ENCODE measurements at regions not wholly inside any gene's neighbourhood (a gene's known extent, or its start where the extent isn't known, plus 50 kb on each side); places are given as distances from the start of the nearest gene placed in this dataset.

- WGBS (ENCODE audit: insufficient coverage) = 100% methylated on average over 1 of the region's 4 CpGs
- H3K27ac ChIP-seq (ENCODE audit: low read length in 2 of 2) = no peak overlapping the region
- TF ChIP-seq EZH2 (IDR thresholded peaks at IDR 0.05; ENCODE audit: borderline replicate concordance, insufficient read depth, low read depth, low read length, poor library complexity, severe bottlenecking) (no peak), CTCF (IDR thresholded peaks at IDR 0.05) (no peak)
- H3K27me3 Mint-ChIP-seq = no peaks in the 10 kb centered on the region
- no peak overlapping the region for H3K4me3 ChIP-seq (ENCODE audit: control extremely low read depth in 1 of 5, extremely low read depth in 1 of 5, insufficient read depth in 1 of 5, low read depth in 2 of 5, low read length in 4 of 5)
- ChIA-PET CTCF (no interaction called here), POLR2A (no interaction called here)
- ATAC-seq (ENCODE audit: low read depth) = no peak
- no peaks in the 10 kb centered on the region for H3K36me3 ChIP-seq (replicated peaks in 1 of 2; ENCODE audit: control extremely low read depth in 1 of 2, control insufficient read depth in 1 of 2, extremely low read depth in 1 of 2, insufficient read depth in 2 of 2, low read length in 1 of 2)
- no peak overlapping the region for H2AFZ ChIP-seq (ENCODE audit: insufficient read depth, low read depth, low read length, poor library complexity, severe bottlenecking)
- no peaks in the 10 kb centered on the region for H3K4me1 ChIP-seq (ENCODE audit: control insufficient read depth in 2 of 2, insufficient read depth in 2 of 2, low read length in 2 of 2)
- no peaks in the 10 kb centered on the region for H3K4me1 Mint-ChIP-seq
- no peaks in the 10 kb centered on the region for H3K79me2 ChIP-seq (ENCODE audit: control insufficient read depth, insufficient read depth, low read length)
- H3K4me2 ChIP-seq (replicated peaks; ENCODE audit: low read depth, low read length, poor library complexity, severe bottlenecking) = no peak overlapping the region
- peaks cover 0 to 13% (median 4%) of the 10 kb centered on the region in 3 donors for H3K9me3 ChIP-seq (ENCODE audit: control extremely low read depth in 1 of 3, control insufficient read depth in 2 of 3, insufficient read depth in 1 of 3, low read length in 2 of 3)
- peaks cover 13% of the 10 kb centered on the region for H3K9me3 Mint-ChIP-seq (ENCODE audit: insufficient read depth)
- no peak overlapping the region for H3K9ac ChIP-seq (ENCODE audit: low read length)
- intact Hi-C loops (cut with micrococcal nuclease) = no loop called here
- no peak overlapping the region for H3K4me3 Mint-ChIP-seq
- no peaks in the 10 kb centered on the region for H3K27me3 ChIP-seq (replicated peaks in 1 of 4; ENCODE audit: control extremely low read depth in 1 of 4, control insufficient read depth in 3 of 4, insufficient read depth in 4 of 4, low read length in 3 of 4)
- no peak for DNase-seq
- no peaks in the 10 kb centered on the region for H4K20me1 ChIP-seq (ENCODE audit: control insufficient read depth, insufficient read depth, low read length, poor library complexity, severe bottlenecking)
- H3K27ac Mint-ChIP-seq = no peak overlapping the region
These were observed 196.3 kb upstream of the STK17B start for GRCh38 chr2:196367633-196368032.

GRCh38 chr2:196368546-196369225, 197.3 kb upstream of the STK17B start:
- no peaks in the 10 kb centered on the region for H3K27me3 Mint-ChIP-seq

More at GRCh38 chr2:196368546-196369225, 197.3 kb upstream of the STK17B start:
- H3K36me3 ChIP-seq (replicated peaks in 1 of 2; ENCODE audit: control extremely low read depth in 1 of 2, control insufficient read depth in 1 of 2, extremely low read depth in 1 of 2, insufficient read depth in 2 of 2, low read length in 1 of 2) = no peaks in the 10 kb centered on the region
- ATAC-seq (ENCODE audit: low read depth) = no peak
- H3K27ac Mint-ChIP-seq = no peak overlapping the region
- H3K4me3 Mint-ChIP-seq = no peak overlapping the region
- intact Hi-C loops (cut with micrococcal nuclease) = no loop called here
- no CpG with 5 or more reads among the region's 2 CpGs for WGBS (ENCODE audit: insufficient coverage)
- H3K4me2 ChIP-seq (replicated peaks; ENCODE audit: low read depth, low read length, poor library complexity, severe bottlenecking) = no peak overlapping the region
- no peak for DNase-seq
- no peak overlapping the region for H3K27ac ChIP-seq (ENCODE audit: low read length in 2 of 2)
- peaks cover 13% of the 10 kb centered on the region for H3K9me3 Mint-ChIP-seq (ENCODE audit: insufficient read depth)
- ChIA-PET POLR2A (no interaction called here), CTCF (interaction anchor here (1.7 kb wide), 1 partner anchor 32 kb away, joined by 5 read pairs; no protein-coding TSS in a partner anchor)
- no peaks in the 10 kb centered on the region for H4K20me1 ChIP-seq (ENCODE audit: control insufficient read depth, insufficient read depth, low read length, poor library complexity, severe bottlenecking)
- no peak overlapping the region for H3K4me3 ChIP-seq (ENCODE audit: control extremely low read depth in 1 of 5, extremely low read depth in 1 of 5, insufficient read depth in 1 of 5, low read depth in 2 of 5, low read length in 4 of 5)
- H3K4me1 Mint-ChIP-seq = no peaks in the 10 kb centered on the region
- no peaks in the 10 kb centered on the region for H3K79me2 ChIP-seq (ENCODE audit: control insufficient read depth, insufficient read depth, low read length)
- H2AFZ ChIP-seq (ENCODE audit: insufficient read depth, low read depth, low read length, poor library complexity, severe bottlenecking) = no peak overlapping the region
- peaks cover 0 to 13% (median 4%) of the 10 kb centered on the region in 3 donors for H3K9me3 ChIP-seq (ENCODE audit: control extremely low read depth in 1 of 3, control insufficient read depth in 2 of 3, insufficient read depth in 1 of 3, low read length in 2 of 3)
- H3K27me3 ChIP-seq (replicated peaks in 1 of 4; ENCODE audit: control extremely low read depth in 1 of 4, control insufficient read depth in 3 of 4, insufficient read depth in 4 of 4, low read length in 3 of 4) = no peaks in the 10 kb centered on the region
- TF ChIP-seq EZH2 (IDR thresholded peaks at IDR 0.05; ENCODE audit: borderline replicate concordance, insufficient read depth, low read depth, low read length, poor library complexity, severe bottlenecking) = no peak
- TF ChIP-seq CTCF (IDR thresholded peaks at IDR 0.05) = no peak
- H3K9ac ChIP-seq (ENCODE audit: low read length) = no peak overlapping the region
- no peaks in the 10 kb centered on the region for H3K4me1 ChIP-seq (ENCODE audit: control insufficient read depth in 2 of 2, insufficient read depth in 2 of 2, low read length in 2 of 2)
